HG02642 (cell line): ENCODE measurements at regions not wholly inside any gene's neighbourhood (a gene's known extent, or its start where the extent isn't known, plus 50 kb on each side); places are given as distances from the start of the nearest gene placed in this dataset.

Source experiments
- ATAC-seq: cut with Tn5 transposase; IDR thresholded peaks from one replicate; pipeline ENCODE4 v1.9.1; 2021; ENCODE audit warnings: mild to moderate bottlenecking; ENCODE audit not compliant: unreplicated experiment, poor library complexity

DNA sequence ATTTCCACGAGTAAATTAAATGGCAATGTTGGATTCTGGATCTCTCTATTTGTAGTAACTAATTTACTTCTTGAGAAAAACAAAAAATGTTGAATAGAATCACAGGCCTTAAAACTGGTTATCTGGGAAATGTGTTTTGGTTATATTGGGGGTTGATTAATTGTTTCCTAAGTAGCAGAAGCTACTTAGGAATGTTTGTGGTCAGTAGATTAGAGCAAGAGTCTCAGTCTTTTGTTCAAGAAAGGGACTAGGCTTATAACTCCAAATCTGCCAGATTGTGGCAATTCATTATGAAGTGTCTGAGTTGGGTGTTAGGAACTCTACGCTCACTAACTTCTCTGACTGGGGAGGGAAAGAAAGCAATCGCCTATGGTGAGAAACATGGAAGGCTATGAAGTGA lies 244.3 kb upstream of the PHYHIPL start:
- ATAC-seq, result no peak

DNA sequence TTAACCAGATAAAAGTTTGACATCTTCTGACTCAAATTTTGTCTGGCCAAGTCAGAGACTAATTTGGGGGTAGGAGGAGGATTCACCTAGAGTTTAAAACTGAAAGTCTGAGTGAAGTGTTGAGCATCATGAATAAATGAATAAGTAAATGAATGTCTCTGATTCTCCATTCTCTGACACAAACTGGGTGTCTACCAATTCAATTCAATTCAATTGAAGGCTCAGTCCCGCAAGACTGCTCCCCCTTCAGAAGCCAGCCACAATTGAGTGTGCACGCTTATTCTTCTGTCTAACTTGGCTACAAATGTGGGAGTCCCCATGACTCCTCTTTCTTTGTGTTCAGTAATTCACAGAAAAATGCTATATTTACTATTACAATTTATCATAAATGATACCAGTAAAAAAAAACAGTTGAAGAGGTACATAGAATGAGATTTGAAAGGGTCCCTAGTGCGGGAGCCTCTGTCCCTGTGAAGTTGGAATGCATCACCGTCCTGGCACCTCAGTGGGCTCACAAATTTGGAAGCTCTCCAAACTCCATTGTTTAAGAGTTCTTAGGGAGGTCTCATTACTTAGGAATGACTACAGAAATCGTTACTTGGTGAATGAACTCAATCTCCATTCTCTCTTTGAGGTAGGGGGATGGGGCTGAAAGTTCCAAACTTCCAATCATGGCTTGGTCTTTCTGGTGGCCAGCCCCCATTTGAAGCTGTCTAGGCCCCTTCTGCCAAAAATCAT lies 243.7 kb upstream of the PHYHIPL start:
- ATAC-seq, result no peak

DNA sequence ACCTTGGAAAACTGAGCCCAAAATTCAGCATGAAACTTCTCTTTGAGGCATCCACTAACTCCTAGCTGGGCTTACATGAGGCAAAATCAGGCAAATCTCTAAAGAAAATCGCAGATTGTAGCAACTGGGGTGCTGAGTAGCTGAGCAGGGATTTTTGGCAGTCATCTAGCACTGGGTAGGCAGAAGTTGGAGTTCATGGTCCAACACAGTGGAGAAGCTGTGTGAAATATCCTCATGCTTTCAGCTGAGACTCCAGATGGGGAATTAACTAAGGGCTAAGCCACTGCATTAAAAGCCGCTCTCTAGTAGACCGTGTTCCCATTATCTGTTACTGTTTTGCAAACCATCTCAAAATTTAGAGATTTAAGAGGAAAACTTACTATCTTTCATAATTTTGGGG lies 240.1 kb upstream of the PHYHIPL start:
- ATAC-seq, result no peak

DNA sequence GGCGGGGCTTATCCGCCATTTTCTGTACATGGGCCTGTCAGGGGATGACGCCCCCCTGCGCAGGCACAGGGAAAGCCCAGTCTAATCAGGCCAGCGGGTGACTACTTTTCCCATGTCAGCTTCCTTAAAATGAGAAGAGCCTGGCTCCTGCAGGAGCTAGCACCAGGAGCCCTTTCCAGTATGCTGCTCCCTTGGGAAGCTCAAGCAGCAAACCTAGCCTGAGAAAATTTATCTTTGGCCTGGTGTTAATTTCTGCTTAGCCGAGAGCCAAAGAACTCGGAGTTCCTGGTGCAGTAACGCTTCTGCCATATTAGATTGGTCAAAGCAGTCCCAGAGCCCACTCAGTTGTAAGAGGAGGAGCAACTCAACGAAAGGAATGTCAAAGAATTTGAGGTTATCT lies 239.0 kb upstream of the PHYHIPL start:
- ATAC-seq, result no peak

DNA sequence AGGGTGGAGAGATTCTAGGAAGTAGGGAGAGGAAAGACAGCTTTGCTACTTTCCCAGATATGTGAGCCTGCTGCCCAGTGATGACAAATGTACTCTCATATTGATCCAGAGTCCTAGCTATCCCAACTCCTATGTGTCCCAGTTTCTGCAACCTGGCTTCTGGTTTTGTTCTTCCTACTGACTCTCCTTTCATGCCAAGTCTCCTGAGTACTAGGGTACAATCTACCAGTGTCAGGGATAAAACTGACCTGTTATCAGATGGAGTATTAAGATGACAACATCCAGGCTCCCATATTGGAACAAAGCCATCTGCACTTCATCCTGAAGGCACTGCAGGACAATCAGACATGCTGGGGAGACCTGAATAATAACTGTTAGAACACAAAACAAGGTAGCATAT lies 233.7 kb upstream of the PHYHIPL start:
- ATAC-seq, result no peak

DNA sequence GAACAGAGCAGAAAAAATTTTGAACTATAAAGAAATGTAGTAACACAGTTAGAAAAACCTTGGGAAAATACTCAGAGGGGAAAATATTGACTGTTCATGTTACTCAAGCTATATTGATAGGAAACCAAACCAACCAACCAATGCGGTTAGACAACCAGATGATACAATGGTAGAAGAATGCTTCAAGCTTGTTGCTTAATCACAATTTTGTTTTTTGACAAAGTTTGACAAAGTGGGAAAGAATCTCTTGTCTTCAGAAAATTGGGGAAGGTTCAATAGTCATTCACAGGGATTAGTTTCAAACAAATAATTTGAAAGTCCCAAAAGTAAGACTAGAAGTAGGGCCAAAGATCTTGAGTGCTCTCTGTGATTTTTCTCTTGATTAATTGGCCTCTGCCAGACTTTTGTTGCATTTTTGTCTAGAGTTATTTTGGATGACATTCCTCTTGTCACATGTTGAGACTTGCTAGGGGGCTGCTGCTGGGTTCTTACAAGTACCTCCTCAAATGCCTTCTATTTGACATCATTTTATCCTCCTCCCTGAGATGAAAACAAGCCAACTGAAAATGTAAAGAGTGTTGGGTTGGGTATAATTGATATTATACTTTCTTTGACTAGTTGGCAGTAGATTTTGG lies 233.1 kb upstream of the PHYHIPL start:
- no peak for ATAC-seq

DNA sequence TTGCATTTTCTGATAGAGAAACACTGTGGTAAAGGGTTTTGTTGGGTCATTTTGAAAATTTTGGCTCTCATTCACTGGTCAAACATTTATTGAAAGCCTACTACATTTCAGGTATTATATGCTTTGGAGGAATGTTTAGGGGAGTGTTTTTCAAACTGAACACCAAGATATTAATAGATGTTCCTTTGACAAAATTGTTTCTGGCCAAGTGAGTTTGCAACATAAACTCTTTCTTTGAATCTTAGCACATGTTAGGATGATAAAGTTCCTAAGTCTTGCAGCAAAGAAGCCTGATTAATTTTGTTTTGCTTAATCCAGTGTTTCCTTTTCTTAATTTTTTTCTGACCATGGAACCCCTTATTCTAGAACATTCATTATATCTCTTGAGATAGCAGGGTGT lies 232.5 kb upstream of the PHYHIPL start:
- no peak for ATAC-seq

DNA sequence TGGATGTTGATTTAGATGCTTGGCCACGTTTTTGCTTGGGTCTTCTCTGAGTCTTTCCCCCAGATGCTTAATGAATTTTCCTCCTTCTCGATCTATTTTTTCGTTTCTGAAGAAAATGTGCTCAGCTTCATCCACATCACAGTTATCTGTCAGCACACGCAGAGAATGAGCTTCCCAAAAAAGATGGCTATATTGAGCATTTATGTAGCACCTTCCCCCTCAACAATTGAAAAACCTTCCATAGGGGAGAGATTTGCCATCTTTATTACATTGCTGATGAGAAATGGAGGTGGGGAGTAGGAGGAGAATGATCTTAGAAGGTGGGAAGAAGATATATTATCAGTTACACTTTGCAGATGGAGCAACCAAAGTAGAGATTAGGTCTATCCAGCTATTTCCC lies 228.1 kb upstream of the PHYHIPL start:
- no peak for ATAC-seq

DNA sequence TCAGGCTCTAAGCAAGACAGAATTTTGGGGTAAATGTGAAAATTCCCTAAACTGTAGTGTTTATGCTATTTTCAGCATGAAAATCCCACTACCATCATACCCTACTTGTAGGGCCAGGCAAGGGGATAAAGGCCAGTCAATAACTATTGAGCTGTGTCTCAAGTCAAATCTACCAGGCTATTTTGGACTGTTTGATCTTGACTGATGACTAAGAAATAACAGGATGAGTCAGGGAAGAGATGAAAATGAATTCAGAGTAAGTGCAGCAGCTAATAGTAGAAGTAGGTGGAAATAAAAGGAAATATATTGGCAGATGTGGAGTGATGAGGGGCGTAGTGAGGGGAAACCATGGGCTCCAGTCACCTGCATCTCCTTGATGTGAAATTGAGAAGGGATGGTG lies 225.8 kb upstream of the PHYHIPL start:
- no peak for ATAC-seq

DNA sequence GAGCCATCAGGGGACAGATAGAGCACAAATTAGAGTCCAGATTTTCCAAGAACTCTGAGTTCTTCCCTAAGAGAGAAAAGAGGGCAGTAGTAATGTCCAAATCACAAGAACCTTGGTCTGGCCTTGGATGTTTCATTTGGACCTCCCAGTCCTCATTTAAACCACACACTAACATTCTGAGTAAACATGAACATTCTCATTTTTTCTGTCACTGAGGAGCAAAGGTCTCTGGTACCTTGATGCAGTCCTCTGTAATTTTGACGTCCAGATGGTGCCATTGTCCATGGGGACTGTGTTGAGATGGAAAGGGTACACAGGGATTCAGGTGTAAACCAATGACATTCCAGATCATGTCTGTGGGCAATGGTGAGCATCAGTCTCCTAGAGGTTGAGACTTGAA lies 225.4 kb upstream of the PHYHIPL start:
- no peak for ATAC-seq

DNA sequence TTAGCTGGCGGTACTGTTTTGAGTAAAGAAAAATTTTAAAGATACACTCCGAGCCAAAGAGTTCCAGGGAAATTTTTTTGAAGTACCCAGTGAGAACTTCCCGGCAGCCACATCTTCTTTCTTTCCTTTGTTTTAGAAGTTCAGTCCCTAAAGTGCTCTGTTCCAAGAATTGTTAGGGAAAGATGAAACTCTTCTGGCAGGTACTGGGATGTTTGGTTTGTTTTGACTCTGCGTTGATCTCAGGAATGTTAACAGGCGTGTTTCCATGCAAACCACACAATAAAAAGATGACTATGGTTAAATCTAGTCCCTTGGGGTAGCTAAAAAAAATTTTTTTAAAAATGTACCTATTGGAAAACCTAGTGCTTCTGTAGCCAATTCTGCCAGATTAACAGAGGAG lies 224.7 kb upstream of the PHYHIPL start:
- no peak for ATAC-seq

DNA sequence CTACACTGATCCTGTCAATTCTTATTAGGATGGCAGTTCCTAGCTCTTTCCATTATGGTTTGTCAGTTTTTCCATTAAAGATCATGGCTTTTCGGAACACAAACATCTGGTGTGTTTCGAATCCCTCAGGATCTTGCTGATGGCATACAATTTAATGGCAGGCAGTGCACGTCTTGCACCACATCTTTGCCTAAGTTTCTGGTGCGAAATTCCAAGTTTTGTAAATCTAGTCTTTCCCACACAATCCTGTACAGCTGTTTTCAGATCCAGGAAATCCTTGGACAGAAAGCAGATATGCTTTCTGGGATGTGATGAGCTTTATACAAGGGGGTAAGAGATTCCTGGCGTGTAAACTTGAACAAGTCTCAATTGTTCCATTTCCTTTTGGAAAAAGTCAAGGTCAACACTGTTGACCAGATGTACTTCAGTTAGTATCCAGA lies 224.3 kb upstream of the PHYHIPL start:
- no peak for ATAC-seq

DNA sequence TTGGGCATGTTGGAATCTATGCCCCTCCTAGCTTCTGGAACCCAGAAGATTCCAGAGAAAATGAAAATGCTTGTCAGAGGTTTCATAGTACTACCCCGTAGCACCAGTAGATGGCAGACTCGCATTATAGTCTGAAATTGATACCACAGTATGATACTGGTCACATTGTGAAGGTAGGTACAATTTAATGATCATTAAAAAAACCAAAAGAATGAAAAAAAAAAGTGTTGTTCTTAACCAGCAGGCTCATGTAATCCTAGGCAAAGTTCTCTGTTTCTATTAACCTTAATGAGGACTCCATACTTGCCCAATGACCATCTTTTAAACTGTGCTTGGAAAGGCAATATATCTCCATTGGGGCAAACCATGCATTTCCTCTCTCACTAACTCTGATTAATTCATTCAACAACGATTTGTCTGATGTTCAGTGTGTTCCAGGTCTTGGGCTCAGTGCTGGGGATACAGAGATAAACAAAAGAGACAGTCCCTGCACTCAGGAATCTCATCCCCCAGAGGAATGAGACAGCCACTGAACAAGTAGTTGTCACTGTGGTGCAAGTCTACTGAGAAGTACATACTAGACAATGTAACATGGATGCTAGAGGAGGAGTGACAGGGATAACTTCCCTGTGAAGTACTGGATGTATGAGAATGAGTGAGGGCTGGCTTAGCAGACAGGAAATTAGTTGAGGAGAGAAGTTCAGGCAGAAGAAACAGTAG lies 223.5 kb upstream of the PHYHIPL start:
- peak; percentile 85 for ATAC-seq

DNA sequence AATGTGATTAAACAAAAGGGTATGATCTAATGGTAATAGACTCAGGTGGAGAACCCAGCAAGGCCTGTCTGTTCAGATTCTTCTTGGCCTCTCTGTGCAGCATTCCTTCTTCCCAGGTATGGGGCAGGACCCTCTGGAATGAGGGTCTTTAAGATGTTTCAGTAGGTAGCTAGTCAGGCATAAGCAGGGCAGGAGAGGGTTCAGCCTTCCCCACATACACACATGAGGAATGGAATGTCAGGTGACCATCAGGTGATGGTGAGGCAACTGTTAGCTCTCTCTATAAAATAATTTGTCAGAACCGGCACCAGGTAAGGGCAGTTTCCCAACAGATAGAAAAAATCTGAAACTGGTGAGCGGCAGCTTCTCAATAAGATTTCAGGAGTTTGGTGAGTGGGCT lies 222.3 kb upstream of the PHYHIPL start:
- ATAC-seq, result no peak

DNA sequence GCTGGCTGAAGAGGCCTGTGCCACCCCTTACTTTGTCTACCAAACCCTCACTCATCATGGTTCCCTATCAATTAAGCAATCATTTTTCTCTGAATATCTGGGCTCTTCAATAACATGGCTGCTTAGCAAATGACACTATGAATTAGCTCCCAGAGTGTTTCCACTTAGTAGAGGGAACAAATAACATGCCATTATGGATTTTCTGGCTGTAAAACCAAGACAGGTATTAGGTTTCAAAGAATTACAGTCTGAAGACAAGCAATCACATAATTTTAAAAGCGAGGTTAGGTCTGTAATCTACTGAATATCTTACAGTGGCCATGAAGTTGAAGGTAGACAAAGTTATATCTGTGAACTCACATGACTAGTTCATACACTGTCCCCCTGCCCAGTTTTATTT lies 220.8 kb upstream of the PHYHIPL start:
- no peak for ATAC-seq

DNA sequence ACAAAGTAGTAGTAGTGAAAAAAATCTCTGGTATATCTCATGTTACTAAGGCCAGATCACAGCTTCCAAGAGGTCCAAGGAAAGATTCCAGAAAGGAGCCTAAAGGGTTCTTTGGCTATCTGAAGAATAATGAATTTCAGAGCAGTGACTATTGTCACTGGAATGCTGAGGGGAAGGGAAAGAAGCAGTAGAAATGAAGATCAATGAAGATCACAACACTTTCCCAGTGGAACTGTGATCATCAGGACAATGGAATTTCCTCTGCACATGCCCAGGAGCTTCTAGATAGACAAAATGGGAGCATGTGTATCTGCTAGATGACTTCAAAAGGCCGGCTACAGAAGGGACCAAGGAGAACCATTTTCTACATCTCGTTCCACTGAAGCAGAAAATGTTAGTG lies 219.5 kb upstream of the PHYHIPL start:
- ATAC-seq, result no peak

DNA sequence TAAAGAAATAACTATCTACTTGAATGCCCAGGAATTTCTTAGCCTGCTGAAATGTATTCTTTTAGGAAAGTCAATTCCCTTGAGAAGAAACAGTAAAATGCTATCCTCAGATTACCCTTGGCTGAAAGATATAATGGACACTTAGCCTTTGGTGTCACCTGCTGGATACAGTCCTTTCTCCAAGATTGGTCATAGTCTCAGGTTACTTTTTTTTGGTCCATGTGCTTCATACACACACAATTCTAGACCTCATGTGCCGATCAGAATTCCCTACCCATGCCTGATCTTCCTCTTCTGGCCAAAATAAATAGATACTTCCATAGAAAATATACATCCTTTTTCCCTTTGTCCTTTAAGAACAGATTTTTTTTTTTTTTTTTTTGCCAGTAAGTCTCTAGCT lies 218.9 kb upstream of the PHYHIPL start:
- no peak for ATAC-seq

DNA sequence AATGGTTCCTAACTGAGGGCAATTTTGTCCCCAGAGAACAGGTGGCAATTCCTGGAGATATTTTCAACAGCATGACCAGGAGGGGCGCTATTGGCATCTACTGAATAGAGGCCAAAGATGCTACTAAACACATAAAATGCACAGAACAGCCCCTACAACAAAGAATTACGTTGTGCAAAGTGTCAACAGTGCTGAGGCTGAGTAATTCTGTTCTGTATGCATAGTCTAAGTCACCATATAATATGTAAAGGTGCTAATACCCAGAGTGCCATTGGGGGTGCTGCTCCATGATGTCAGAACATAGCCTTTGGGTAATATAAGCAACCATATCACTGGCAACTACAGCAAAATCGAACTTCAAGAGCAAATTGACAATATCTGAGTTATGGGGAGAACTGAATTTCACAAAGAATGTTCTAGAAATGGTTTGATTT lies 213.3 kb upstream of the PHYHIPL start:
- no peak for ATAC-seq

DNA sequence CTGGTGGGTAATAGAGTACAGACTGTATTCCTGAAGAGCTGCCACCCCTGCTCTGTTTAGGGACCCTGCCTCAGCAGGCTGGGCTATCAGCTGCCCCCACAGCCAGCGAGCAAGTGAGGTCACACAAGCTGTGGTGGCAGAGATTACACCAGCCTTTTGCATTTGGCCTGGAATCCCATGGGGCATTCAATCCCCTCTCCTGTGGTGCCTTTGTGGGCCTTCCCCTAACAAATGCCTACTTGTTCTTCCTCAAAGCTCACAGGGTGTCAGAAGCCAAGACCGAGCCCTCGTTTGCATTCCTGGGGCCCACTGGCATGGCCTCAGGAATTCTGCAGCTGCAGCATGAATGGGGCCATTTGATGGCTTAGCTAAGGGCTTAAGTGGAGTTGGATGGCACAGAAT lies 212.7 kb upstream of the PHYHIPL start:
- no peak for ATAC-seq

DNA sequence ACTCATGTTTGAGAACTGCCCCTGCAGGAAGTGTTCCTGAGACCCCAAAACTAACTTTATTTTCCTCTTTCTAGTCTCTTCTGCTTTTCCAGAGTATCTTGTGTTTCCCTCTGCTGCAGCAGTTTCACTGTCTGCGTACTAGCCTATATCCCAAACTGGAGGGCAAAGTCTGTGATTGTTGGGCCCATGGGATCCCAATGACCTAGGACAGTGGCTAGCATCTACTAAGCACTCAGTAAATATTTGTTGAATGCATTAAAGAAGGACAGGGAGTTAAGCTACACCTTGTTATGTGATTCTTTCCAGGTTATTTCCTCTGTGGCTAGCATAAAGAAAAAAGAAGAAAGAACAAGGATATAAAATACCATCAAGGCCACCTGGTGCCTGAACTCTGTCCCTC lies 210.6 kb upstream of the PHYHIPL start:
- ATAC-seq, result no peak

DNA sequence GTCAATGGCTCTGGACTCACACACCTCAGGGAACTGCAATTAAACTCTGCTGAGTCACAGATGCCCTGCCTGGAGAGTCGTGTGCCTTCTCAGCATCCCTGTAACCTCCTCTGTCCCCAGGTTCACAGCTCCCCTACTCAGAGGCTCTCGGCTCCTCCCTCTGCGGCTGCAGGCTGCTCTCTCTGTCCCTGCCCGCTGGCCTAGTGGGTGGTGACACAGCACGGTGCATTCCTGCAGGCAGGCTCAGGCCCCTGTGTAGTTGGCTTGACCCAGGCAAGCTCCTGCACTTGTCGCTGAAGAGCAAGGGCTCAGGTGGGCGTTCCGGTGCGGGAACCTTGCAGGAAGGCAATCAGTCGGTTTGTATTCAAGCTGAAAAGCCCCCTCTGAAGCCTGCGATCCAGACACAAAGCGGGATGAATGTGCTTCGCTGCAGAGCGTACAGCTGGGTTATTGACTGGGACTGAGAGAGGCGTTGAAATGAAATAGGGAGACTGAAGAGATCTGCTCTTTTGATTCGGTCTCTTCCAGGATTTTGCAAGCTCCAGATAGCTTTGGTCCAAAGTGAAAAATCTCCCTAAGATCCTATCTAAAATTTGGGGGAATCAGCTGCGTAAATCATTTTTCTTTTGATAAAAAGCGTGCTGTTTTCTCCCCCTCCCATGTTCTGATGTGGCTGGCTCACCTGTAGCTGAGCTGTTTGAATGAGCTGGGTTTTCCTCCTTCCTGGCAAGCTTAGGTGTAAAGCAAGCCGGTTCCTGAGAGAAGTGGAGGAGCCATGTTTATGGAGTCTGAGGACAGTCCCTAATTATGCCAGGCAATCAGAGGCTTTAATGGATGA lies 208.7 kb upstream of the PHYHIPL start:
- no peak for ATAC-seq
